Neural progenitor cell (in vitro differentiated cells): ENCODE measurements at regions not wholly inside any gene's neighbourhood (a gene's known extent, or its start where the extent isn't known, plus 50 kb on each side); places are given as distances from the start of the nearest gene placed in this dataset.
"Not testable (repeated sequence)": the region's sequence is repeated elsewhere in the genome, so short reads cannot be mapped to it uniquely, and the experiment has no call there.

ENCODE experiments used
- DNase-seq: peaks from one replicate; pipeline ENCODE4 v3.0.0-alpha.2; 2016; ENCODE audit warnings: low spot score
- H2AFZ ChIP-seq: fragments of 200-600 bp; sonication (generic); replicated peaks from 2 replicates; pipeline ENCODE4 v1.6.1; 2016; ENCODE audit warnings: antibody characterized with exemption
- H3F3A ChIP-seq: fragments of 200-600 bp; sonication (generic); 2 replicates; pipeline ENCODE4 v1.6.1; 2016; ENCODE audit warnings: antibody characterized with exemption, low read depth
- H3K27ac ChIP-seq: fragments of 200-600 bp; sonication (generic); 2 replicates; pipeline ENCODE4 v1.5.1; 2016; ENCODE audit warnings: mild to moderate bottlenecking
- H3K27me3 ChIP-seq: fragments of 200-600 bp; sonication (generic); 2 replicates; pipeline ENCODE4 v1.6.1; 2016; ENCODE audit warnings: mild to moderate bottlenecking, moderate library complexity
- H3K36me3 ChIP-seq: fragments of 200-600 bp; sonication (generic); 2 replicates; pipeline ENCODE4 v1.5.1; 2016
- H3K4me1 ChIP-seq: fragments of 200-600 bp; sonication (generic); 2 replicates; pipeline ENCODE4 v1.6.1; 2016; ENCODE audit warnings: mixed run types
- H3K4me2 ChIP-seq: fragments of 200-600 bp; sonication (generic); 2 replicates; pipeline ENCODE4 v1.6.1; 2016
- H3K4me3 ChIP-seq: fragments of 200-600 bp; sonication (generic); 2 replicates; pipeline ENCODE4 v1.5.1; 2016
- H3K79me2 ChIP-seq: fragments of 200-600 bp; sonication (generic); 2 replicates; pipeline ENCODE4 v1.6.1; 2016; ENCODE audit warnings: low read depth
- H3K9ac ChIP-seq: fragments of 200-600 bp; sonication (generic); 2 replicates; pipeline ENCODE4 v1.6.1; 2016
- H3K9me3 ChIP-seq: fragments of 200-600 bp; sonication (generic); 2 replicates; pipeline ENCODE4 v1.5.1; 2016; ENCODE audit warnings: low read depth
- H4K20me1 ChIP-seq: fragments of 200-600 bp; sonication (generic); 2 replicates; pipeline ENCODE4 v1.6.1; 2016; ENCODE audit warnings: low read depth
- H3K27ac Mint-ChIP-seq: 3 replicates; pipeline ENCODE4 v1.8.0; 2021; ENCODE audit warnings: mixed read lengths
- H3K27me3 Mint-ChIP-seq: 2 replicates; pipeline ENCODE4 v1.8.0; 2022; ENCODE audit warnings: low read depth, mild to moderate bottlenecking, inconsistent platforms, moderate library complexity, mixed read lengths; ENCODE audit not compliant: insufficient read depth
- H3K36me3 Mint-ChIP-seq: 3 replicates; pipeline ENCODE4 v1.8.0; 2021; ENCODE audit warnings: mixed read lengths
- H3K4me1 Mint-ChIP-seq: 3 replicates; pipeline ENCODE4 v1.8.0; 2021; ENCODE audit warnings: mixed read lengths
- H3K4me3 Mint-ChIP-seq: 3 replicates; pipeline ENCODE4 v1.8.0; 2021; ENCODE audit warnings: mild to moderate bottlenecking, moderate library complexity, mixed read lengths
- H3K9me3 Mint-ChIP-seq: 3 replicates; pipeline ENCODE4 v1.8.0; 2020; ENCODE audit warnings: mixed read lengths
- EZH2 ChIP-seq: fragments of 200-600 bp; sonication (generic); IDR thresholded peaks from 2 replicates; pipeline ENCODE4 v1.6.1; 2017; ENCODE audit warnings: antibody characterized with exemption, mild to moderate bottlenecking, moderate library complexity
- EZH2phosphoT487 ChIP-seq: fragments of 200-600 bp; sonication (generic); IDR thresholded peaks from 2 replicates; pipeline ENCODE4 v1.6.1; 2017; ENCODE audit warnings: antibody characterized with exemption
- TF ChIP-seq, protein P1 (sequence below): fragments of 200-600 bp; sonication (generic); IDR thresholded peaks from 2 replicates; pipeline ENCODE4 v1.5.1; 2017; ENCODE audit warnings: antibody characterized with exemption, mild to moderate bottlenecking

- no peaks in the 10 kb centered on the region for H3K9me3 ChIP-seq
- no peaks in the 10 kb centered on the region for H3K27me3 Mint-ChIP-seq
- H3K4me2 ChIP-seq = no peak overlapping the region
- no peak overlapping the region for H3K27ac Mint-ChIP-seq
- no peak for DNase-seq
- no peak overlapping the region for H3K4me3 ChIP-seq
- H3K4me3 Mint-ChIP-seq = no peak overlapping the region
- no peaks in the 10 kb centered on the region for H3K27me3 ChIP-seq
- H4K20me1 ChIP-seq = no peaks in the 10 kb centered on the region
- H3K9me3 Mint-ChIP-seq = no peaks in the 10 kb centered on the region
- no peaks in the 10 kb centered on the region for H3K36me3 Mint-ChIP-seq
- H3K4me1 Mint-ChIP-seq = no peaks in the 10 kb centered on the region
- TF ChIP-seq EZH2 (no peak), EZH2phosphoT487 (no peak)
- TF ChIP-seq, protein P1, sequence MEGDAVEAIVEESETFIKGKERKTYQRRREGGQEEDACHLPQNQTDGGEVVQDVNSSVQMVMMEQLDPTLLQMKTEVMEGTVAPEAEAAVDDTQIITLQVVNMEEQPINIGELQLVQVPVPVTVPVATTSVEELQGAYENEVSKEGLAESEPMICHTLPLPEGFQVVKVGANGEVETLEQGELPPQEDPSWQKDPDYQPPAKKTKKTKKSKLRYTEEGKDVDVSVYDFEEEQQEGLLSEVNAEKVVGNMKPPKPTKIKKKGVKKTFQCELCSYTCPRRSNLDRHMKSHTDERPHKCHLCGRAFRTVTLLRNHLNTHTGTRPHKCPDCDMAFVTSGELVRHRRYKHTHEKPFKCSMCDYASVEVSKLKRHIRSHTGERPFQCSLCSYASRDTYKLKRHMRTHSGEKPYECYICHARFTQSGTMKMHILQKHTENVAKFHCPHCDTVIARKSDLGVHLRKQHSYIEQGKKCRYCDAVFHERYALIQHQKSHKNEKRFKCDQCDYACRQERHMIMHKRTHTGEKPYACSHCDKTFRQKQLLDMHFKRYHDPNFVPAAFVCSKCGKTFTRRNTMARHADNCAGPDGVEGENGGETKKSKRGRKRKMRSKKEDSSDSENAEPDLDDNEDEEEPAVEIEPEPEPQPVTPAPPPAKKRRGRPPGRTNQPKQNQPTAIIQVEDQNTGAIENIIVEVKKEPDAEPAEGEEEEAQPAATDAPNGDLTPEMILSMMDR = no peak
- H3K27ac ChIP-seq = no peak overlapping the region
- H3K79me2 ChIP-seq = no peaks in the 10 kb centered on the region
- no peaks in the 10 kb centered on the region for H3K36me3 ChIP-seq
- no peak overlapping the region for H2AFZ ChIP-seq
- no peaks in the 10 kb centered on the region for H3K4me1 ChIP-seq
- H3F3A ChIP-seq = no peaks in the 10 kb centered on the region
- no peak overlapping the region for H3K9ac ChIP-seq
Measured at GRCh38 chr1:88504601-88505000, 179.5 kb upstream of the PKN2 start.

DNA sequence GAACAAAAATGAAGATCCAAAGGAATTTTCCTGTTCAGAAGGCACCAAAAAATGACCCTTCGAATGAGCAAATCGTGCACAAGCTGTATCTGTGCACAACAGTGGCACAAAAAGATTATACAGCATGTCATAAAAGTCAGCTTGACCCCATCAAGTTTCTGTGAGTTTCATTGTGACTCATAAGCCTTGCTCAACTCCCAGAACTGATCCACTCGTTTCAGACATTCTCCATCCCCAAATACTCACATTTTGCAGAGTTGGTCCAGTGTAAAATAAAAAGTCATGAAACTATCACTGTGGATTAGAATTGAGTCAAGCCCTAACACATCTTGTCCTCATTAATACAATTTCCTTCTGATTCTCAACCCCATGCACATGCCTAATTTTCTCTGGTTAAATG is 174.7 kb upstream of the PKN2 start:
- no peak overlapping the region for H3K4me3 ChIP-seq
- no peak overlapping the region for H3K27ac Mint-ChIP-seq
- H3K36me3 ChIP-seq = no peaks in the 10 kb centered on the region
- no peak for TF ChIP-seq EZH2phosphoT487
- no peaks in the 10 kb centered on the region for H3K27me3 Mint-ChIP-seq
- H3K4me1 ChIP-seq = no peaks in the 10 kb centered on the region
- H3F3A ChIP-seq = no peaks in the 10 kb centered on the region
- H2AFZ ChIP-seq = no peak overlapping the region
- H3K79me2 ChIP-seq = no peaks in the 10 kb centered on the region
- no peak overlapping the region for H3K9ac ChIP-seq
- no peaks in the 10 kb centered on the region for H4K20me1 ChIP-seq
- H3K9me3 ChIP-seq = no peaks in the 10 kb centered on the region
- H3K4me1 Mint-ChIP-seq = no peaks in the 10 kb centered on the region
- H3K4me3 Mint-ChIP-seq = no peak overlapping the region
- no peaks in the 10 kb centered on the region for H3K36me3 Mint-ChIP-seq
- no peaks in the 10 kb centered on the region for H3K27me3 ChIP-seq
- no peak for DNase-seq
- no peaks in the 10 kb centered on the region for H3K9me3 Mint-ChIP-seq
- no peak overlapping the region for H3K4me2 ChIP-seq
- H3K27ac ChIP-seq = no peak overlapping the region

GRCh38 chr1:88514544-88515060 is 169.5 kb upstream of the PKN2 start:
- H3K9ac ChIP-seq = no peak overlapping the region
- TF ChIP-seq, protein P1 = no peak
- TF ChIP-seq EZH2 (no peak), EZH2phosphoT487 (no peak)
- no peak for DNase-seq
- Mint-ChIP-seq H3K27ac (no peak overlapping the region), H3K4me3 (no peak overlapping the region), H3K27me3 (no peaks in the 10 kb centered on the region), H3K36me3 (no peaks in the 10 kb centered on the region), H3K9me3 (no peaks in the 10 kb centered on the region), H3K4me1 (peaks cover 3% of the 10 kb centered on the region)
- no peaks in the 10 kb centered on the region for H3K9me3 ChIP-seq
- no peaks in the 10 kb centered on the region for H4K20me1 ChIP-seq
- H3F3A ChIP-seq = no peaks in the 10 kb centered on the region
- H3K4me3 ChIP-seq = no peak overlapping the region
- H2AFZ ChIP-seq = no peak overlapping the region
- no peak overlapping the region for H3K4me2 ChIP-seq
- H3K79me2 ChIP-seq = no peaks in the 10 kb centered on the region
- no peak overlapping the region for H3K27ac ChIP-seq
- no peaks in the 10 kb centered on the region for H3K4me1 ChIP-seq
- H3K36me3 ChIP-seq = no peaks in the 10 kb centered on the region
- no peaks in the 10 kb centered on the region for H3K27me3 ChIP-seq

DNA sequence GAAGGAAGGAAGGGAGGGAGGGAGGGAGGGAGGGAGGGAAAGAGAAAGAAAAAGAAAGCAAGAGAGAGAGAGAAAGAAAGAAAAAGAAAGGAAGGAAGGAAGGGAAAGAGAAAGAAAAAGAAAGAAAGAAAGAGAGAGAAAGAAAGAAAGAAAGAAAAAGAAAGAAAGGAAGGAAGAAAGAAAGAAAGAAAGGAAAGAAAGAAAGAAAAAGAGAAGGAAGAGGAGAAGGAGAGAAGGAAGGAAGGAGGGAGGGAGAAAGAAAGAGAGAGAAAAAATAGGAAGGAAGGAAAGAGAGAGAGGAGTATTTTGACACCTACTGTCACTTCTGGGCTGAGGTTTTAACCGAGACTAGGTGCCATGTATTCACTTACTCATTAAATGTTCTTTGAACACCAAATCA is 166.6 kb upstream of the PKN2 start:
- H3K4me3 ChIP-seq, H3K79me2 ChIP-seq, DNase-seq, H2AFZ ChIP-seq, H3K27me3 Mint-ChIP-seq, H3K4me1 ChIP-seq, H4K20me1 ChIP-seq, H3K4me3 Mint-ChIP-seq, H3K4me2 ChIP-seq, H3K36me3 ChIP-seq, H3K4me1 Mint-ChIP-seq, H3K9ac ChIP-seq, H3K27ac Mint-ChIP-seq, H3K36me3 Mint-ChIP-seq, H3K9me3 ChIP-seq, H3K27ac ChIP-seq, H3K9me3 Mint-ChIP-seq, H3K27me3 ChIP-seq, H3F3A ChIP-seq: not testable (repeated sequence)
